Tibial artery (tissue), 4 donors: ENCODE measurements at regions not wholly inside any gene's neighbourhood (a gene's known extent, or its start where the extent isn't known, plus 50 kb on each side); places are given as distances from the start of the nearest gene placed in this dataset.

Experiments
- DNase-seq, 2 donors: peaks; one replicate each; pipeline ENCODE4 v3.0.0-alpha.2; 2019
- H3K27ac ChIP-seq, 2 donors: fragments of 200-600 bp; sonication (generic) in 1 of 2; 1 replicate in 1 of 2; 2 replicates in 1 of 2; pipeline ENCODE4 v1.5.1; 2018 to 2019; ENCODE audit warnings: mild to moderate bottlenecking in 1 of 2
- H3K27me3 ChIP-seq, 2 donors: fragments of 200-600 bp; sonication (generic) in 1 of 2; one replicate each; pipeline versions ENCODE4 v1.5.1 to v1.6.0; 2016 to 2019
- H3K36me3 ChIP-seq, 3 donors: fragments of 200-600 bp; sonication (generic) in 2 of 3; one replicate each; pipeline ENCODE4 v1.5.1; 2016 to 2019; ENCODE audit warnings: mild to moderate bottlenecking in 2 of 3
- H3K4me1 ChIP-seq, 4 donors: fragments of 200-600 bp; sonication (generic) in 2 of 4; 1 replicate in 3 of 4; 2 replicates in 1 of 4; pipeline ENCODE4 v1.5.1; 2016 to 2019
- H3K4me3 ChIP-seq, 2 donors: fragments of 200-600 bp; sonication (generic) in 1 of 2; 1 replicate in 1 of 2; 2 replicates in 1 of 2; pipeline ENCODE4 v1.5.1; 2018 to 2019; ENCODE audit warnings: mild to moderate bottlenecking in 2 of 2
- H3K9me3 ChIP-seq, 3 donors: fragments of 200-600 bp; sonication (generic) in 1 of 3; one replicate each; pipeline ENCODE4 v1.5.1; 2016 to 2019
- CTCF ChIP-seq, 2 experiments: fragments of 200-600 bp in 1 of 2; fragments of 450-650 bp in 1 of 2; IDR thresholded peaks; one replicate each; pipeline ENCODE4 v1.5.1; 2017 to 2019; ENCODE audit warnings: antibody characterized with exemption in 2 of 2, mild to moderate bottlenecking in 1 of 2, moderate library complexity in 1 of 2
- intact Hi-C: fragments of 100-400 bp; cut with DNase I; formaldehyde crosslinking; loops from one replicate; pipeline ENCODE4 v1.15.0; 2023; ENCODE audit warnings: low total_unique reads

DNA sequence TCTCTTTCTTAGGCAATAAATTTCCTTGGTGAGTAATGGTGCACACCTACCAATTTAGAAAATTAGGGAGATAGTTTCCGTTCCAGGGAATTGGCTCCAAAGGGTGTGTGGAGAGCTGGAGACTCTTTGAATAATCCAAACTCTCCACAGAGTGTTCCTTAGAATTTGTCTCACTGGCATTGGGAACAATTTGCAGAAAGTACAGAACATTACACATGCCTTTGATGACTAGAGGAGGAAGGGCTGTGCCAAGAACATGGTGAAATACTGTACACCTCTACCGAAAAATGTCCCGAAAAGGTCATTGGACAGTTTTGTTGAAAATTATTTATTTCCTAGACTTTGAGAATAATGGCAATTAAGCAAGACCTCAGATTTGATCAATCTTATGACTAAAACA is 214.2 kb upstream of the MPDZ start:
- intact Hi-C loops: no loop called here
- H3K36me3 ChIP-seq: no peaks in the 10 kb centered on the region
- peaks cover 0 to 32% (median 7%) of the 10 kb centered on the region in 4 donors for H3K4me1 ChIP-seq
- H3K4me3 ChIP-seq: no peak overlapping the region
- H3K27me3 ChIP-seq: no peaks in the 10 kb centered on the region
- no peak for TF ChIP-seq CTCF (IDR thresholded peaks at IDR 0.05)
- peak overlapping the region in 1 of 2 donors; percentile 14 for H3K27ac ChIP-seq
- no peaks in the 10 kb centered on the region for H3K9me3 ChIP-seq
- DNase-seq: peak in 1 of 2 donors; percentile 27

GRCh38 chr9:13491493-13492424 is 212.3 kb upstream of the MPDZ start:
- H3K4me1 ChIP-seq: peaks cover 0 to 37% (median 7%) of the 10 kb centered on the region in 4 donors
- intact Hi-C loops: no loop called here

GRCh38 chr9:13491138-13491492 is 211.6 kb upstream of the MPDZ start:
- DNase-seq: no peak
- no peaks in the 10 kb centered on the region for H3K9me3 ChIP-seq
- H3K36me3 ChIP-seq: no peaks in the 10 kb centered on the region
- no peak for TF ChIP-seq CTCF (IDR thresholded peaks at IDR 0.05)
- peak overlapping the region; percentile 42 to 50 for H3K27ac ChIP-seq
- peaks cover 0 to 37% (median 7%) of the 10 kb centered on the region in 4 donors for H3K4me1 ChIP-seq
- H3K4me3 ChIP-seq: no peak overlapping the region
- intact Hi-C loops: no loop called here
- no peaks in the 10 kb centered on the region for H3K27me3 ChIP-seq

More at GRCh38 chr9:13491493-13492424, 212.3 kb upstream of the MPDZ start:
- Histone ChIP-seq H3K27me3 (no peaks in the 10 kb centered on the region), H3K36me3 (no peaks in the 10 kb centered on the region), H3K27ac (peak overlapping the region in 1 of 2 donors; percentile 42), H3K4me3 (no peak overlapping the region), H3K9me3 (no peaks in the 10 kb centered on the region)
- no peak for TF ChIP-seq CTCF (IDR thresholded peaks at IDR 0.05)
- no peak for DNase-seq

DNA sequence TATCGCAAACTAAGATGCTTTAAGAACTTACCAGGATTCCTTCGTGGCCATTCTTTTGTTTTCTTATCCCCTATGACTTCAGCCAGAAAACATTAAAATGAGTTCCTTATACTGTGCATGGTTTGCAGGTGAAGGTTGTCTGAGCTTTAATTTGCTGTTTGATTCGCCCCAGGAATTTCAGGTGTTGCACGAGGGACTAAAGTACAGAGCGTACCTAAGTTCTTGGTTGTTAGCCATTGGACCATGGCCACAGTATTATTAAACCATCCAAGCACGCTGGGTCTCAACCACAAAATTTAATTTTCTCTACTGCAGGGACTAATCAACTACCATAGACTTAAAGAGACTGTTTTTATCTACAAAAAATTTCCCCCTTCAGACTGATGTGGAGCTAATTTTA is 208.4 kb upstream of the MPDZ start:
- H3K27me3 ChIP-seq: no peaks in the 10 kb centered on the region
- peaks cover 0 to 43% (median 14%) of the 10 kb centered on the region in 4 donors for H3K4me1 ChIP-seq
- no peak for DNase-seq
- no peak for TF ChIP-seq CTCF (IDR thresholded peaks at IDR 0.05)
- H3K27ac ChIP-seq: no peak overlapping the region
- no peaks in the 10 kb centered on the region for H3K36me3 ChIP-seq
- no peak overlapping the region for H3K4me3 ChIP-seq
- intact Hi-C loops: no loop called here
- no peaks in the 10 kb centered on the region for H3K9me3 ChIP-seq

DNA sequence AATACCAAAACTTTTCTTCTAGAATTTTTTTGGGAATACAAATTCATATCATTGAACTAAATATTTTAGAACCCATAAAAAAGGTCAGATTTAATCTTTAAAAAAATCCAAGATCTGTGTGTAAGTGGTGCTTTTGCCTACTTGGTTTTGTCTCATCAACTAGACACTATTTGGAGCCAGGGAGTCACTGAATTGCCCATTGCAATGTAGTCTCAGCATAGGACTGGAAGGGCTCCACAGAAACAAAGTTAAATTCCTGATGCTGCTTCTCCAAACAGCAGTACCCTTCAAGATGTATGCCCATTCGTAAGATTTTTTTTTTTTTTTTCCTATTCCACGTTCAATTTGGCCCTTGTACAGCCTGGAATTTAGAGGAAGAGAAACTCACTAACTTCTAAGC is 208.0 kb upstream of the MPDZ start:
- intact Hi-C loops: no loop called here
- Histone ChIP-seq H3K27ac (no peak overlapping the region), H3K4me3 (no peak overlapping the region), H3K4me1 (peaks cover 0 to 42% (median 14%) of the 10 kb centered on the region in 4 donors), H3K27me3 (no peaks in the 10 kb centered on the region), H3K9me3 (no peaks in the 10 kb centered on the region), H3K36me3 (no peaks in the 10 kb centered on the region)
- no peak for TF ChIP-seq CTCF (IDR thresholded peaks at IDR 0.05)
- DNase-seq: no peak
